HFF-Myc (cell line): ENCODE measurements at regions not wholly inside any gene's neighbourhood (a gene's known extent, or its start where the extent isn't known, plus 50 kb on each side); places are given as distances from the start of the nearest gene placed in this dataset.

Experiments used
- DNase-seq: peaks from one replicate; pipeline ENCODE4 v3.0.0-alpha.2; 2011; ENCODE audit warnings: low read depth; ENCODE audit errors: extremely low read depth
- H3K4me3 ChIP-seq: replicated peaks from 2 replicates; pipeline ENCODE4 v1.5.1; 2011; ENCODE audit warnings: low read depth, mild to moderate bottlenecking, control low read depth, low read length
- TF ChIP-seq, protein P1 (sequence below): IDR thresholded peaks from 2 replicates; pipeline ENCODE4 v1.5.1; 2012; ENCODE audit warnings: mild to moderate bottlenecking, low read depth, low read length, control low read depth; ENCODE audit errors: missing control alignments

DNA sequence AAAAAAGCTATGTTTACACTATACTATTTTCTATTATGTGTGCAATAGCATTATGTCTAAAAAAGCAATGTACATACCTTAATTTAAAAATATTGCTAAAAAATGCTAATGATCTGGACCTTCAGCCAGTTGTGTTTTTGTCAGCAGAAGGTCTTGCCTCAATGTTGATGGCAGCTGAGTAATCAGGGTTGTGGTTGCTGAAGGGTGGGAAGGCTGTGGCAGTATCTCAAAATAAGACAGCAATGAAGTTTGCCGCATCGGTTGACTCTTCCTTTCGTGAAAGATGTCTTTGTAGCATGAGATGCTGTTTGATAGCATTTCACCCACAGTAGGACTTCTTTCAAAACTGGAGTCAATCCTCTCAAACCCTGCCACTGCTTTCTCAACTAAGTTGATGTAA, 134.7 kb upstream of the CDYL start:
- TF ChIP-seq, protein P1, sequence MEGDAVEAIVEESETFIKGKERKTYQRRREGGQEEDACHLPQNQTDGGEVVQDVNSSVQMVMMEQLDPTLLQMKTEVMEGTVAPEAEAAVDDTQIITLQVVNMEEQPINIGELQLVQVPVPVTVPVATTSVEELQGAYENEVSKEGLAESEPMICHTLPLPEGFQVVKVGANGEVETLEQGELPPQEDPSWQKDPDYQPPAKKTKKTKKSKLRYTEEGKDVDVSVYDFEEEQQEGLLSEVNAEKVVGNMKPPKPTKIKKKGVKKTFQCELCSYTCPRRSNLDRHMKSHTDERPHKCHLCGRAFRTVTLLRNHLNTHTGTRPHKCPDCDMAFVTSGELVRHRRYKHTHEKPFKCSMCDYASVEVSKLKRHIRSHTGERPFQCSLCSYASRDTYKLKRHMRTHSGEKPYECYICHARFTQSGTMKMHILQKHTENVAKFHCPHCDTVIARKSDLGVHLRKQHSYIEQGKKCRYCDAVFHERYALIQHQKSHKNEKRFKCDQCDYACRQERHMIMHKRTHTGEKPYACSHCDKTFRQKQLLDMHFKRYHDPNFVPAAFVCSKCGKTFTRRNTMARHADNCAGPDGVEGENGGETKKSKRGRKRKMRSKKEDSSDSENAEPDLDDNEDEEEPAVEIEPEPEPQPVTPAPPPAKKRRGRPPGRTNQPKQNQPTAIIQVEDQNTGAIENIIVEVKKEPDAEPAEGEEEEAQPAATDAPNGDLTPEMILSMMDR: no peak
- no peak overlapping the region for H3K4me3 ChIP-seq
- no peak for DNase-seq

DNA sequence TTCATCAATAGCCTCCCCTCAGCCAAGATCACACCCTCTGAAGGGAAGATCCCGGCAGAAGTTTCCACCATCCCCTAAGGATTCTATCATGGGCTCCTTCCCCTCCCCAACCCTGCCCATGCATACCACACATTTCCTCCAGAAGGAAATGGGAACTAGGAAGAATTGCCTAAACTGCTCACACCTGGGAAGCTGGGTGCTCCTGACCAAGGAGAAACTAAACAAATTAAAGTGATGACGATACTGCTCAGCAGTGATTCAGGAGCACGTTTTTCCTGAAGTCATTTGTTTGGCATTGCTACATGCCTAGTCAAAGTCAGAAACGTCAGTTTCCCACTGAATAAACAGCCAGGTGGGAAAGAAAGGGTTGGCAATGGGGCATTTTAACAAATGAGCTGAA, 136.1 kb upstream of the CDYL start:
- no peak overlapping the region for H3K4me3 ChIP-seq
- DNase-seq: no peak
- TF ChIP-seq, protein P1: no peak

DNA sequence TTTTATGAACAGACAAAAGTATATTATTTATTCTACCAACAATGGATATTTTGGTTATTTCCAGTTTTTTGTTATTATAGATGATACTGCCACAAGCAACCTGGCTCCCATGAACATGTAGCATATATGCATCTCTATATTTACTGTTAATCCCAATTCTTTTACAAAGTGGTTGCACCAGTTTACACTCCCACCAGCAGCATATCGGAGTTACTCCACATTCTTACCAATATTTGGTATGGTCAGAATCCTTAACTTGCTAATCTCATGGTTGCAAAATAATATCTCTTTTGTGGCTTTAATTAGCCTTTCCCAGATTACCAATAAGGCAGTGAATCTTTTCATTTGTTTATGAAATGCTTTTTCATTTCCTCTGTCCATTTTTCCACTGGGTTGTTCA, 137.6 kb upstream of the CDYL start:
- TF ChIP-seq, protein P1: no peak
- no peak for DNase-seq
- no peak overlapping the region for H3K4me3 ChIP-seq

DNA sequence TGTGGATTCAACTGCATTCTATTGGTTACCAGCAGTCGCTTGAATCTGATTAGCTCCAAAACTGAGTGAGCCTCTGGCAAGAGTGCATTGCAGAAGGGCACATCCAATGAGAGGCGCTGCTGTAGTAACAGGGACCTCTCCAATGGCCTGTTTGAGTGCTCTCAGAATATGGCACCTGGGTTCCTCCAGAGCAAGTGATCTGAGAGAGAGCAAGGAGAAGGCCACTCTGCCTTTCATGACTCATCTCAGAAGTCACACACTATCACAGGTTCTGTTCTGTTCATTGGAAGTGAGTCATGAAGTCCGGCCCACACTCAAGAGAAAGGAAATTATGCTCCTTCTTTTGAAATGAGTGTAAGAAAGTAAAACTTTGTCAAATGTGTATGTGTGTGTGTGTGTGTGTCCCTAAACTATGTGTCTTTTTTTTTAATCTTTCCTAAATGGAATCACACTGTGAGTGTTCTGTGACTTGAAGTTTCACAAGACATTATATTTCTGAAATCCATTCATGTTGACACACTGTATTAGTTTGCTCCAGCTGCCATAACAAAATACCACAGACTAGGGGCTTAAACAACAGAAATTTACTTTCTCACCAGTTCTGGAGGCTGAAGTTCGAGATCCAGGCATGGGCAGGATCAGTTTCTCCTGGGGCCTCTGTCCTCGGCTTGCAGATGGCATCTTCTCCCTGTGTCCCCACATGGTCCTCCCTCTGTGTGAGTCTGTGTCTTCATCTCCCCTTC, 138.3 kb upstream of the CDYL start:
- DNase-seq: no peak
- TF ChIP-seq, protein P1: no peak
- H3K4me3 ChIP-seq: no peak overlapping the region

DNA sequence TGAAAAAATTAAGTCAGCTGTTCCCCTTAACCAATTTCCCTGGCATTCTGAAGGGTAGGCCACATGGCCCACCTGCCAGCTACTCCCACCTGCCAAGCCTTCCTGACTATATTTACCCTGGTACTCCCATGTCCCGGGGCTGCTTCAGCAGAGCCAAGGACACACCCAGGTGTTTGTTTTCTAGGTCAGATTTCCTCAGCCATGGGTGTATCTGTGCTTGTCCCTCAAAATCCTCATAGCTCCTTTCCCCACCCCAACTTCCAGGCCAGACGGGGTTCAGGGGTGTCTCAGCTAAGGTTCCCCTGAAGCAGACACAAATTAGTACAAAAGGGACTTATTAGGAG, 139.4 kb upstream of the CDYL start:
- no peak for DNase-seq
- H3K4me3 ChIP-seq: no peak overlapping the region
- TF ChIP-seq, protein P1: no peak

DNA sequence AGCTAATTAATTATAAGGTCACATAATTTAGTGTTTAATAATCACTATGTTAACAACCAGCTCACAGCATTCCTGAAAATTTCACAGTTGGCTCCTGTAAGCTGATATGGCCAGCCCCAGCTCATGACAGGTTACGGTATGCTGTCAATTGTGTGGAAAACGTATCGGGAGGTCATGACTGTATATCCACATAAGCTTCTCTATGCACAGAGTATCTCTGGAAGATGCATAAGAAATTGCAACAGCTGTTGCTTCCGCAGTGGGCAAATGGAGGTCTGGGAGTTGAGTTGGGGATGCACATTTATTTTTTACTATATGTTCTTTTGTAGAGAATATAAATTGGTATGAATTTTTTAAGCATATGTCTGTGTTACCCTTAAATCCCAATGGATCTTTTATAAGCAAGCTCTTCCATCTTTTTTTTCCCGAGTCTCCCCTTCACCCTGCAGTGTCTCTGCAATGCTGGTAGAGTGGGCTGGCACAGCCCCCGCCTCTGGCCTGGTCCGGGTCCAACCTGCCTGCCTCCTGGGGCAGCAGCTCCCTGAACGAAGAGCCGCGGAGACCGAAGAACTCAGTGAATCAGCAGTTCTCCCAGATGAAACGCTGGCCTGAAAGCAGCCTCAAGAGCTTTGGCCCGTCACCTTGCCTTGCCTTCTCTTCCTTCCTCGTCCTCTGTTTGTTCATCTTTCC, 139.9 kb upstream of the CDYL start:
- TF ChIP-seq, protein P1: no peak
- H3K4me3 ChIP-seq: no peak overlapping the region
- no peak for DNase-seq

DNA sequence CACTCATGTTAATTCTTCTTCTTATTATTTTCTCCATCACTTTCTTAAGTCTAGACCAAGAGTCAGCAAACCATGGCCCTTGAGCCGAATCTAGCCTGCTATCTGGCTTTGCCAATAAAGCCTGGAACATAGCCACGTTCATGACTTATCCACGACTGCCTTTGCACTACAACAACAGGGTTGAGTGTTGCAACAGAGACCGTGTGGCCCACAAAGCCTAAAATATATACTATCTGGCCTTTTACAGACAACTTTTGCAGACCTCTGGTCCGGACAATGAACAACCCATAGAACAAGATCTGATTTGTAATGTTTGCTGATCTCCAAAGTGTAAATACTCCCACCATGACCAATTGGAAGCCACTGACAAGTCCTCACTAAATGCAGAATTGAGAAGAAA, 140.5 kb upstream of the CDYL start:
- TF ChIP-seq, protein P1: no peak
- DNase-seq: no peak
- H3K4me3 ChIP-seq: no peak overlapping the region
